ENCODE measurements at regions not wholly inside any gene's neighbourhood (a gene's known extent, or its start where the extent isn't known, plus 50 kb on each side); places are given as distances from the start of the nearest gene placed in this dataset.
A peak's percentile ranks its signal among the peaks of the same experiment; 100 is the strongest.
"Not testable (repeated sequence)": the region's sequence is repeated elsewhere in the genome, so short reads cannot be mapped to it uniquely, and the experiment has no call there.

DNA sequence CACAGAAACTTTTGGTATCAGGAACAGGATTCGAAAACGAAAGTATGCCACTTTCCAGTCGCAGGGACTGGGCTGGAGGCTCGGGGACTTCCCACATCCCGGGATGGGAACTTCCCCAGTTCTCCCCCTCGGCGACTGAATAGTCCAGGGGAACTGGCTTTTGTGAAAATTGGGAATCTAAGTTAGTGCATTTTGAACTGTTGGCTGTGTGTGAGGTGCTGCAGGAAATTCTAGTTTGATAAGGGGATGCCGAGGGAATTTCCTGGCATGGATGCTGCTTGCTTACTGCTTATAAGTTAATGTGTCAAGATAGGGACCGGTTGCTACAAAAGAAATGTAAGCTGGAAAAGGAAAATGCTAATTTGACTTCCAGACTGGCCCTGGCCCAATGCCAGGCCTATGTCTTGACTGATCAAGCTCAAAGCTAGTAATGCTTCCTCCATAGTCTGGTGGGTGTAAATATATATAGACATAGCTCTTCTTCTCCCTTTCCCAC, 73.4 kb upstream of the EIF5 start:
- DNase-seq (ENCODE audit: low spot score) = no peak

DNA sequence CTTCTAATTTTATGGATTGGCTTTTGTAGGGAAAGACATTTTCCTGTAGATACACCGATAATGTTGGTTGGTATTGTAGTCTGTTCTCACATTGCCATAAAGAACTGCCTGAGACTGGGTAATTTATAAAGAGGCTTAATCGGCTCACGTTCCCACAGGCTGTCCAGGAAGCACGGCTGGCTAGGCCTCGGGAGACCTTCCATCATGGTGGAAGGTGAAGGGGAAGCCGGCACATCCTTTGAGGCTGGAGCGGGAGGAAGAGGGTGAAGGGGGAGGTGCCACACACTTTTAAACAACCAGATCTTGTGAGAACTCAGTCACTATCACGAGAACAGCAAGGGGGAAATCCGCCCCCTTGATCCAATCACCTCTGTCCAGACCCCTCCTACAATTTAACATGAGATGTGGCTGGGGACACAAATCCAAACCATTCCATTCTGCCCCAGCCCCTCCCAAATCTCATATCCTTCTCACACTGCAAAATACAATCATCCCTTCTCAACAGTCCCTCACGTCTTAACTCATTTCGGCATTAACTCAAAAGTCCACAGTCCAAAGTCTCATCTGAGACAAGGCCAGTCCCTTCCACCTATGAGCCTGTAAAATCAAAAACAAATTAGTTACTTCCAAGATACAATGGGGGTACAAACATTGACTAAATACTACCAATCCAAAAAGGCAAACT, 66.7 kb upstream of the EIF5 start:
- peak; percentile 27 for DNase-seq (ENCODE audit: low spot score)

DNA sequence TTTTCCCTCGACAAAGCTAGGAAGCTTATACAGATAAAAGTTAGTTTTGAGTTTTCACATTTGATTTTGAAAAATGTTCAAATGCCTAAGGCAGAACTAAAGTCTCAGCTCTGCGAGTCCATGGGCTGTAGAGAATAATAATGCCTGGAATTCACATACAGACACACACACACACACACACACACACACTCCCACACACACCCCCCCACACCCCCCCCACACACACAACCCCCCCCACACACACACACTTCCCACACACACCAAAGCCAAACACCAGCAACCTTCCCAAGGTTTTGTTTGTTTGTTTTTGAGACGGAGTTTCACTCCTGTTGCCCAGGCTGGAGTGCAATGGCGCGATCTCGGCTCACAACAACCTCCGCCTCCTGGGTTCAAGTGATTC, 62.8 kb upstream of the EIF5 start:
- DNase-seq (ENCODE audit: low spot score) = no peak

DNA sequence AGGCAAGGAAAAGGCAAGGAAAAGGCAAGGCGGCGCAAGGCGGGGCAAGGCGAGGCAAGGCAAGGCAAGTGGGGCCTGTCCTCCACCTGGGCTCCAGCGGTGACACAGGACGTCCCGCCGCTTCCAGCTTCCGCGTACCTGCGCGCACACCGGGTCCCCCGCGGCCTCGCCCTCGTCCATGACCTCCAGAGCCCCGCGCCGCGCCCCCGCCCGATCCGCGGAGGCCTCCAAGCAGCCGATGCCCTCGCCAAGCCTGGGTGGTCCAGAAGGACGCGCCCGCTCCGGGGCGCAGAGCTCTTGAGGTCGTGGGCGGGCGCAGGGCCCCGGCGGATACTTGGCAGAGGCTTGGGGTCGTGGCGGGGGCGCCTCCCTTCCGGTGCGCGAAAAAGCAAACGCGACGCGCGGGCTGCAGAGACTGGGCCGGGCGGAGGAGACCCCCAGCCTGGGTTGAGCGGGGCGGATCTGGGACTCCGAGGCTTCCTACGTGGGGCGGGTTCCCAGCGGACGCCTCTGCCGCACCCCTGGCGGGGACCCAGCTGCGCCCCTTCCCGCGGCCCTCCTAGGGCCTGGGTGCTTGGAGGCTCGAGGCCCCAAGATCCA, 60.8 kb upstream of the EIF5 start:
- DNase-seq (ENCODE audit: low spot score) = no peak

DNA sequence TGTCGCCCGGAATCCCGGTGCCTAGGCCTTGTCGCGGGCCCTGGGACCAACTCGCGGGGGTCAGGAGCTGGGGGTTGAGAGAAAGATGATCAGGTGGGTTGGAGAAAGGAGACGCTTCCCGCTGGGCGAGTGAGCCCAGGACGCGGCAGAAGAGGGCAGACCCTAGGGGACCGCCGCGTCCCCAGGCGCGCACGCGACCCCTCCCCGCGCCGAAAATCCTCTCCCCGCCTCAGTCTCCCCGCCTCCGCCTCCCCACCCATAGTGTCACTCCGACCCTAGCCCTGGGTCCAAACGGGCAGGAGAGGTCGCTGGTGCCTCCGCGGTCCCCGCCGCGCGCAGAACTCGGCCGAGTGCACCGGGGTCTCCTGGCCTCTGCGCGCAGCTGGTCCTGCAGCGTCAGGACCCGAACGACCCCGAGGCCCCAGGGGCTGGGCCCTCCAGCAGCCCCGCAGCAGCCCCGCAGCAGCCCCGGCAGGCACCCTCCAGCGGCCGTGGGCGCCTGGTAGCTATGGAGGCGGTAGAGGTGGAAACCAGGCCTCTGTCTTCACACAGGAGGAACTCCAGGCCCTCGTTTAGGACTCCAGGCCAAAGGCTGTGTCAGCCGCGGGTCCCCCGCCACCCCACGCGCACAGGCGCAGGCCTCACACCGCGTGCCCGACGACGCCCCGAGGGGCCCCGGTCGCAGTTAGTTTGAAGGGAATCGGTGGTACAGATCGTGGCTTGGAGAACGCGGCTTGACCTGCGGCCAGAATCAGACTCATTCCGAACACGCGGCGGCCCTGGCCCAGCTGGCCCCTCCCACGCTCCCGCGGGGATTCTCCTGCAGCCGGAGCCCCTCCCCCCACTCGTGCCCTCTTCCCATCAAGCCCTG, 60.1 kb upstream of the EIF5 start:
- DNase-seq (ENCODE audit: low spot score) = no peak

DNA sequence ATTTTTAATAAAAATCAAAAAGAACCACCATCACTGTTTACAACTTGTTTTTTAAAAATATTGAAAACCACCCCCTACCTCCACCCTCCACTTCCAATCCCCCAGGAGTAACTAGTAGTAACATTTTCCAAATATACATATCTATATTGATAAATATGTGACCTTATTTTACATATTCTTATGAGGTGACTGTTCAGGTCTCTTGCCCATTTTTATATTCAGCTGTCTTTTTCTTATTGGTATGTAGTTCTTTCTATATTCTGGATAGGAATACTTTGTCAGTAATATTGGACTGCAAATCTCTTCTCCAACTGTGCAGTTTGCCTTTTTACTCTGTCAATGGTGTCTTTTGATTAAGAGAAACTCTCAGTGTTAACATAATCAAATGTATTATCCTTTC, 59.0 kb upstream of the EIF5 start:
- DNase-seq (ENCODE audit: low spot score) = no peak

DNA sequence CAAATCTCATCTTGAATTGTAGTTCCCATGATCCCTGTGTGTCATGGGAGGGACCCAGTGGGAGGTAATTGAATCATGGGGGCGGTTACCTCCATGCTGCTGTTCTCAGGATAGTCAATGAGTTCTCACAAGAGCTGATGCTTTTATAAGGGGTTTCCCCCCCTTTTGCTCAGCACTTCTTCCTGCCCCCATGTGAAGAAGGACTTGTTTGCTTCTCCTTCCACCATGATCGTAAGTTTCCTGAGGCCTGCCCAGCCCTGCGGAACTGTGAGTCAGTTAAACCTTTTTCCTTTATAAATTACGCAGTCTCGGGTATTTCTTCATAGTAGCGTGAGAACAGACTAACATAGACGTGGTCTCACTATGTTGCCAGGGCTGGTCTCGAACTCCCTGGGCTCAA, 56.1 kb upstream of the EIF5 start:
- no peak for DNase-seq (ENCODE audit: low spot score)

DNA sequence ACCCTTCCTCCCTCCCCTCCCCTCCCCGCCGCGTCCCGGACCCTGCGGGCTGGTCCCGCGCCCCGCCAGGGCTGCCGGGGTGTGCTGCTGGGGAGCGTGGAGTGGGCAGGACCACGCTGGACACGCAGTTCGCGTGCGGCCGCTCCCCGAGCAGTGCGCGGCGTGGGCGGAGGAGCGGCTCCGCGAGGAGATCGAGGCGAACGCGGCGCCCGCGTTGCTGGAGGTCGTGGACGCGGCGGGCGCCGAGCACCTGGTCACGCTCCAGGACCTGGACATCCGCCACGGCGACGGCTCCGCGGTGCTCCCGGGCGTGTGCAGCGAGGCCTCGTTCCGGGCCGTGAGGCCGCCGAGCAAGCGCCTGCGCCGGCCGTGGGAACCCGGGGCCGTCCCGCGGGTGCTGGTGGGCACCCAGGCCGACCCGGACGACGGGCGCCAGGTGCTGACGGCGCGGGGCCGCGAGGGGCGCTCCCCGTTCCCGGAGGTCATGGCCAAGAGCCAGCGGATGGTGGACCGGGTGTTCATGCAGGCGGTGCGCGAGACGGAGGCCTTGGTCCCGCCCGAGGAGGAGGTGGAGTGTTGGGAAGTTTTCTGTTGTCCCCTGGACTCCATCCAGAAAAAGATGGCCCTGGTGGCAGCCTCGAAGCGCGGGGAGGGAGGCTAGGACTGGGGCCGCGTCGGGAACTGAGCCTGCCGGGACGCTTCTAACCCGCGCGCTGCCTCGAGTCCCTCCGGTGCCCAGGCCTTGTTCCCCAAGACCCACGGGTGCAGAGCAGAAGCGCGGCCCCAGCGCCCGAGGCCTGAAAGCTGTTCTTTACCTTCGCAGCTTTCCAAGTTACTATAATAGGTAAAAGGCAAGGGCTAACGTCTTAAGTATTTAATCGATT, 54.7 kb upstream of the EIF5 start:
- peak; percentile 63 for DNase-seq (ENCODE audit: low spot score)

DNA sequence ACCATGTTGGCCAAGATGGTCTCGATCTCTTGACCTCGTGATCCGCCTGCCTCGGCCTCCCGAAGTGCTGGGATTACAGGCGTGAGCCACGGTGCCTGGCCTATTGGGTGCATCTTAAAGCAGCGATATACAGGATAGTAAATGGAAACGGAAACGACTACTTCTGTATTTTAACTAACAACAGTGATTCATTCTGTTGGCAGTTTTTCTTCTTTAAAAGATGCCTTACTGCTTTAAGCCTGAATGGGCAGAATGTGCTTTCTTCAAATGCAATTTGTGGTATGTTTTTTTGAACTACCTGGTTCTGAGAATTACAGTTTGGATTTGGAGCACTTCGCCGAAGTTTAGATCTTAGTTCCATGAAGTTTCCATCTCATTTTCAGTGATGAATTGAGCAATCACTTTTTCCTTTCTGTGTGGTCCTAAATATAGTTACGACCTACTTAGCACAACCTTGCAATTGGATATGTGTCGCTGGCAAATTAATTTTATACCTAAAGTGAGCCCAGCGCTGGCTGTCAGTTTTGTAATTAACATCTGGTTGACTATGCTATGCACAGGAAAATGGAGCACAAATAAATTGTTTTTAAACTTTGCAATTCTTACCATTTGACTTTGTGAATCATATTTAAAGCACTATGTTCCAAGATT, 53.6 kb upstream of the EIF5 start:
- DNase-seq (ENCODE audit: low spot score) = no peak

DNA sequence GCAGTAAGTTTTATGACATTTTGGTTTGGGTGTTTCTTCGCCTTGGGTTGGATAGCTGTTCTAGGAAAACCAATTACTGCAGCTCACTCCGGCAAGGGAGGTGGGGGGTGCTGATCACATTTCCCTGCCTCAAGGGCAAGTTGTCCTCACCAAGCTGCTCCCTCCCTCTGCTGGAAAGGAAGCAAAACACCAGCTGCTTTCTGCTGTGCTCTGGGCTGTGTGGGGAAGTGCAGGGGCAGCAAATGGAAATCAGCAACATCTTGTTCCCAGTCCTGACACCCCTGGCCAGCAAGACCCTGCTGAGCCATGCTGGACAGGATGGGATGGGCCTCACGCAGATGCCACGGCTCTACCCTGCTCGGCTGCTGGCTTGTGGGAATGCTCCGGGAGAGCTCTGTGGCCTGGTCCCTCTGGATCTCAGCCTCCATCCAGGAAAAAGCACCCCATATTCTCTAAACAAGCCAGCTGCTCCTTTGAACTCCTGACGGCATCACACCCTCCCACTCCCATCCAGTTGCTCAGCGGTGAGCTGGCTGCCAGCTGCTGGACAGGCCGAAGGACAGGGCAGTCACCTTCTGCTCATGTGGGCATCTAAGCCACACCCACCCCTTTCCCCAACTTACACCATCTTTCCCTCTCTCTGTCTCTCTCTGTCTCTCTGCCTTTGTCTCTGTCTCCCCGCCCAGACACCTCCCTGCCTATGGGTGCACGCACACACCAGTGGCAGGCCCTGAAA, 52.4 kb upstream of the EIF5 start:
- peak; percentile 61 for DNase-seq (ENCODE audit: low spot score)

DNA sequence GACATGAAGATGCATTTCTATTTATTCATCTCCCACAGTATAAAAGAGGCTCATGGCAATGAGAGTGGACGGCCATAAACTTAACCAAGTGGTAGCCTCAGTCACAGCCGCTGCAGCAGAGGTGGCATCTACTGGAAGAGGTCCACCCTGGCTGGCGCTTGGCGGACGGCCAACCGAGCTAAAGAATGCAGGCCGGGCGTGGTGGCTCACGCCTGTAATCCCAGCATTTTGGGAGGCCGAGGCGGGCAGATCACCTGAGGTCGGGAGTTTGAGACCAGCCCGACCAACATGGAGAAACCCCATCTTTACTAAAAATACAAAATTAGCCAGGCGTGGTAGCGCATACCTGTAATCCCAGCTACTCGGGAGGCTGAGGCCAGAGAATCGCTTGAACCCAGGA, 51.7 kb upstream of the EIF5 start:
- DNase-seq (ENCODE audit: low spot score) = not testable (repeated sequence)

DNA sequence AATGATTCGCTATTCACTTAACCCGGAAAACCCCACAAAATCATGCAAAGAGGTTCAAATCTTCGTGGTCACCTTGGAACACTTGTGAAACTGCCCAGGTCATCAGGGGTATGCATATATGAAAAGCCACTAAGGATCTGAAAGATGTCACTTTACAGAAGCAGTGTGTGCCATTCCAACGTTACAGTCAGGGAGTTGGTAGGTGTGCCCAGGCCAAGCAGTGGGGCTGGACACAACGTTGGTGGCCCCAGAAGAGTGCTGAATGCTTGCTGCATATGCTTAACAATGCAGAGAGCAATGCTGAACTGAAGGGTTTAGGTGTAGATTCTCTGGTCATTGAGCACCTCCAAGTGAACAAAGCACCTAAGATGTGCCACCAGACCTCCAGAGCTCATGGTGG, 51.1 kb upstream of the EIF5 start:
- no peak for DNase-seq (ENCODE audit: low spot score)

DNA sequence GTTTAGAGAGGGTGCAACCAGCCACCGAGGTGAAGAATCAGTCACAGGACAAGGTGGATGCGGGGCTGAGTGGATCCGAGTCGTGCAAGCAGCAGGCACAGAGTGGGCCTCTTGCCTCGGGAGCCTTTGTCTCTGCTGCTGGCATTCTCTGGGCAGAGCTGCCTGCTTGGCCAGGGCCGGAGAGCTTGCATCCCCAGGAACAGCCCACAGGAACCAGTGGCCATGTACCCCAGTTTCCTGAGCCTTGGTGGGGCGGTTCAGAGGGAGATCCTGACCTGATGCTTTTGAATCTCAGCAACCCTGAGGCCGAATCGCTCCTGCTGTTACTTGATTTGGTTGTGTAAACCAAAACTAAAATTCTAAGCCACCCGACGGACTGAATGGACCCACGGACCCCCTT, 50.1 kb upstream of the EIF5 start:
- DNase-seq (ENCODE audit: low spot score) = no peak
